Neural cell (in vitro differentiated cells): ENCODE measurements at regions not wholly inside any gene's neighbourhood (a gene's known extent, or its start where the extent isn't known, plus 50 kb on each side); places are given as distances from the start of the nearest gene placed in this dataset.

Experiments used
- H2AFZ ChIP-seq: fragments of 200-600, 300-800 bp; sonication (generic), shearing (Covaris generic); 2 replicates; pipeline ENCODE4 v1.6.0; 2014; ENCODE audit warnings: low read depth, mild to moderate bottlenecking, antibody characterized with exemption, low read length, moderate library complexity
- H3F3A ChIP-seq: fragments of 200-600 bp; shearing (Covaris generic); 2 replicates; pipeline ENCODE4 v1.6.1; 2016; ENCODE audit warnings: mild to moderate bottlenecking, moderate library complexity, mixed read lengths, antibody characterized with exemption, low read length; ENCODE audit not compliant: insufficient read depth, poor library complexity, severe bottlenecking
- H3K27ac ChIP-seq: fragments of 200-600, 300-800 bp; sonication (generic), shearing (Covaris generic); 2 replicates; pipeline ENCODE4 v1.5.1; 2014; ENCODE audit warnings: mild to moderate bottlenecking, low read length, moderate library complexity
- H3K27me3 ChIP-seq: fragments of 300-800, 200-600 bp; sonication (generic), shearing (Covaris generic); 2 replicates; pipeline ENCODE4 v1.6.0; 2014; ENCODE audit warnings: mild to moderate bottlenecking, low read depth, low read length, moderate library complexity; ENCODE audit not compliant: insufficient read depth
- H3K36me3 ChIP-seq: fragments of 300-800, 200-600 bp; sonication (generic), shearing (Covaris generic); 2 replicates; pipeline ENCODE4 v1.5.1; 2014; ENCODE audit warnings: mild to moderate bottlenecking, antibody characterized with exemption, low read length, moderate library complexity; ENCODE audit not compliant: insufficient read depth
- H3K4me2 ChIP-seq: fragments of 300-800, 200-600 bp; sonication (generic), shearing (Covaris generic); 2 replicates; pipeline ENCODE4 v1.6.0; 2014; ENCODE audit warnings: mild to moderate bottlenecking, low read length
- H3K4me3 ChIP-seq: fragments of 300-800, 200-600 bp; sonication (generic), shearing (Covaris generic); 2 replicates; pipeline ENCODE4 v1.5.1; 2014; ENCODE audit warnings: mild to moderate bottlenecking, low read length, moderate library complexity
- H3K79me2 ChIP-seq: fragments of 200-600 bp; shearing (Covaris generic); replicated peaks from 2 replicates; pipeline ENCODE4 v1.6.0; 2014; ENCODE audit warnings: mild to moderate bottlenecking, low read length, moderate library complexity; ENCODE audit not compliant: insufficient read depth
- H3K9ac ChIP-seq: fragments of 300-800, 200-600 bp; sonication (generic), shearing (Covaris generic); 2 replicates; pipeline ENCODE4 v1.6.1; 2016; ENCODE audit warnings: mild to moderate bottlenecking, low read length, mixed read lengths
- H3K9me2 ChIP-seq: fragments of 200-600 bp; shearing (Covaris generic); 2 replicates; pipeline ENCODE4 v1.6.1; 2016; ENCODE audit warnings: mild to moderate bottlenecking, low read length, mixed read lengths; ENCODE audit not compliant: insufficient read depth
- H3K9me3 ChIP-seq: fragments of 200-600, 300-800 bp; sonication (generic), shearing (Covaris generic); 2 replicates; pipeline ENCODE4 v1.6.1; 2016; ENCODE audit warnings: mild to moderate bottlenecking, mixed run types, low read length, moderate library complexity, mixed read lengths
- H4K20me1 ChIP-seq: fragments of 200-600 bp; shearing (Covaris generic); 2 replicates; pipeline ENCODE4 v1.6.1; 2016; ENCODE audit warnings: mild to moderate bottlenecking, mixed run types; ENCODE audit not compliant: insufficient read depth
- CTCF ChIP-seq: fragments of 450-650 bp; IDR thresholded peaks from 2 replicates; pipeline ENCODE4 v1.5.1; 2014; ENCODE audit warnings: antibody characterized with exemption, mild to moderate bottlenecking, moderate library complexity; ENCODE audit not compliant: poor library complexity, severe bottlenecking
- EP300 ChIP-seq: fragments of 450-650 bp; conservative IDR thresholded peaks from 2 replicates; pipeline ENCODE4 v1.6.1; 2014; ENCODE audit warnings: antibody characterized with exemption, mild to moderate bottlenecking, moderate library complexity; ENCODE audit not compliant: poor library complexity, severe bottlenecking
- EZH2 ChIP-seq: fragments of 200-600, 300-800 bp; shearing (Covaris generic), sonication (generic); IDR thresholded peaks from 2 replicates; pipeline ENCODE4 v1.6.1; 2014; ENCODE audit warnings: antibody characterized with exemption, low read length, borderline replicate concordance, mild to moderate bottlenecking; ENCODE audit not compliant: insufficient read depth, poor library complexity, severe bottlenecking
- MXI1 ChIP-seq: fragments of 450-650 bp; conservative IDR thresholded peaks from 2 replicates; pipeline ENCODE4 v1.6.1; 2014; ENCODE audit warnings: antibody characterized with exemption, mild to moderate bottlenecking; ENCODE audit not compliant: poor library complexity, severe bottlenecking
- POLR2AphosphoS5 ChIP-seq: IDR thresholded peaks from 2 replicates; pipeline ENCODE4 v1.6.1; 2012
- RAD21 ChIP-seq: fragments of 450-650 bp; conservative IDR thresholded peaks from 2 replicates; pipeline ENCODE4 v1.6.1; 2014; ENCODE audit warnings: antibody characterized with exemption, mild to moderate bottlenecking, moderate library complexity
- REST ChIP-seq: IDR thresholded peaks from 2 replicates; pipeline ENCODE4 v1.6.1; 2012; ENCODE audit warnings: borderline replicate concordance
- SMC3 ChIP-seq: fragments of 450-650 bp; conservative IDR thresholded peaks from 2 replicates; pipeline ENCODE4 v1.6.1; 2014; ENCODE audit warnings: antibody characterized with exemption, mild to moderate bottlenecking, moderate library complexity; ENCODE audit not compliant: poor library complexity
- TAF1 ChIP-seq: IDR thresholded peaks from 2 replicates; pipeline ENCODE4 v1.6.1; 2012; ENCODE audit warnings: low read depth

GRCh38 chr3:10756546-10756945 is 59.5 kb upstream of the SLC6A11 start:
- no peaks in the 10 kb centered on the region for H3K9me3 ChIP-seq
- H3K27ac ChIP-seq = no peak overlapping the region
- no peaks in the 10 kb centered on the region for H3F3A ChIP-seq
- TF ChIP-seq EP300 (no peak), CTCF (no peak), EZH2 (no peak), SMC3 (no peak), REST (no peak), MXI1 (no peak), POLR2AphosphoS5 (no peak), RAD21 (no peak), TAF1 (no peak)
- H3K9ac ChIP-seq = no peak overlapping the region
- H4K20me1 ChIP-seq = no peaks in the 10 kb centered on the region
- H3K4me3 ChIP-seq = no peak overlapping the region
- H3K4me2 ChIP-seq = no peak overlapping the region
- H3K79me2 ChIP-seq = no peaks in the 10 kb centered on the region
- H3K27me3 ChIP-seq = peaks cover 47% of the 10 kb centered on the region
- no peaks in the 10 kb centered on the region for H3K36me3 ChIP-seq
- no peaks in the 10 kb centered on the region for H3K9me2 ChIP-seq
- H2AFZ ChIP-seq = no peak overlapping the region

GRCh38 chr3:10757021-10757820 is 58.8 kb upstream of the SLC6A11 start:
- Histone ChIP-seq H3K4me2 (no peak overlapping the region), H3K9me2 (no peaks in the 10 kb centered on the region), H4K20me1 (no peaks in the 10 kb centered on the region), H3K79me2 (no peaks in the 10 kb centered on the region), H3F3A (no peaks in the 10 kb centered on the region), H3K27me3 (peaks cover 41% of the 10 kb centered on the region), H3K9ac (no peak overlapping the region), H3K36me3 (no peaks in the 10 kb centered on the region), H3K9me3 (no peaks in the 10 kb centered on the region), H2AFZ (no peak overlapping the region), H3K27ac (no peak overlapping the region), H3K4me3 (no peak overlapping the region)
- TF ChIP-seq TAF1 (no peak), SMC3 (no peak), EZH2 (no peak), POLR2AphosphoS5 (no peak), EP300 (no peak), RAD21 (no peak), CTCF (no peak)
